NCI-H146 treated with DMSO at 0.1 percent for 48 hours (cell line): ENCODE measurements at regions not wholly inside any gene's neighbourhood (a gene's known extent, or its start where the extent isn't known, plus 50 kb on each side); places are given as distances from the start of the nearest gene placed in this dataset.
"Not testable (repeated sequence)": the region's sequence is repeated elsewhere in the genome, so short reads cannot be mapped to it uniquely, and the experiment has no call there.

ENCODE experiments used
- DNase-seq: peaks from one replicate; lab custom pipeline; 2025; ENCODE audit not compliant: unreplicated experiment; lab: John Stamatoyannopoulos, UW

DNA sequence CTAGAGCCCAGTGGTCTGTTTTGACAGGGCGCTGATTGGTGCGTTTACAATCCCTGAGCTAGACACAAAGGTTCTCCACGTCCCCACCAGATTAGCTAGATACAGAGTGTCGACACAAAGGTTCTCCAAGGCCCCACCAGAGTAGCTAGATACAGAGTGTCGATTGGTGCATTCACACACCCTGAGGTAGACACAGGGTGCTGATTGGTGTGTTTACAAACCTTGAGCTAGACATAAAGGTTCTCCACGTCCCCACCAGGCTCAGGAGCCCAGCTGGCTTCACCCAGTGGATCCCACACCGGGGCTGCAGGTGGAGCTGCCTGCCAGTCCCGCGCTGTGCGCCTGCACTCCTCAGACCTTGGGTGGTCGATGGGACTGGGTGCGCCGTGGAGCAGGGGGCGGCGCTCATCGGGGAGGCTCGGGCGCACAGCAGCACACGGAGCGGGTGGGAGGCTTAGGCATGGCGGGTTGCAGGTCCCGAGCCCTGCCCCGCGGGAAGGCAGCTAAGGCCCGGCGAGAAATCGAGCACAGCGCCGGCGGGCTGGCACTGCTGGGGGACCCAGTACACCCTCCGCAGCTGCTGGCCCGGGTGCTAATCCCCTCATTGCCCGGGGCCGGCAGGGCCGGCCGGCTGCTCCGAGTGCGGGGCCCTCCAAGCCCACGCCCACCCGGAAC lies 122.0 kb upstream of the ANKH start:
- DNase-seq = not testable (repeated sequence)

DNA sequence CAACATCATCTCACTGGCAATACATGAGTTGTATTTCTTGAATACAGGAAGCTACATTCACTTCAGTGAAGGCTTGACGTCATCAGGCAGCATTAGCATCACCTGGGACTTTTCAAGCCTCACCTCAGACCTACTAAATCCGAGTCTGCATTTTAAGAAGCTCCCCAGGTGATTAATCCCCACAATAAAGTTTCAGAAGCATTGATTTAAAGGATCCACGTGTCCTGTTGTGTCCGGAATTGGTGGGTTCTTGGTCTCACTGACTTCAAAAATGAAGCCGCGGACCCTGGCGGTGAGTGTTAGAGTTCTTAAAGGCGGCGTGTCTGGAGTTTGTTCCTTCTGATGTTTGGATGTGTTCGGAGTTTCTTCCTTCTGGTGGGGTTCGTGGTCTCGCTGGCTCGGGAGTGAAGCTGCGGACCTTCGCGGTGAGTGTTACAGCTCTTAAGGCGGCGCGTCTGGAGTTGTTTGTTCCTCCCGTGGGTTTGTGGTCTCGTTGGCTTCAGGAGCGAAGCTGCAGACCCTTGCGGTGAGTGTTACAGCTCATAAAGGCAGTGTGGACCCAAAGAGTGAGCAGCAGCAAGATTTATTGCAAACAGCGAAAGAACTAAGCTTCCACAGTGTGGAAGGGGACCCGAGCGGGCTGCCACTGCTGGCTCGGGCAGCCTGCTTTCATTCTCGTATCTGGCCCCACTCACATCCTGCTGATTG lies 121.3 kb upstream of the ANKH start:
- DNase-seq = not testable (repeated sequence)

DNA sequence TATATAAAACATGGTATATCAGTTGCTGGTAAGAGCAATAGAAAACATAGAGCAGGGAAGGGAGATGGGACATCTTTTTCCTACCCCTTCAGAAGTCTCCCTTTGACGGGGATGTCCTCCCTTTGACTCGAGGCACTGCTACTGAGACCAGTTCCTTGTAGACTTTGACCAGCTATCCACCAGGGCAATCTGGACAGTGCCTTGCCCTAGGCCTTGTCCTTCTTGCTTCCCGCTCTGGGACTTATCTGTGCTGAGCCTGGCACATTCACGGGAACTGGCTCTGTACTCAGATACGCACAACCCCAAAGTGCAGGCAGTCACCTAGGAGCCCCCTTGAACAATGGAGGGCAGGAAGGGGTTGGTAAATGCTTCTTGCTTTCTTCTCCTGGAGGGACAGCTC lies 116.6 kb upstream of the ANKH start:
- DNase-seq = no peak

GRCh38 chr5:14986413-14986812 lies 114.8 kb upstream of the ANKH start:
- no peak for DNase-seq

- no peak for DNase-seq
These were observed 112.3 kb upstream of the ANKH start for GRCh38 chr5:14983666-14984441.

- no peak for DNase-seq
These were observed 109.1 kb upstream of the ANKH start for GRCh38 chr5:14980698-14981097.

DNA sequence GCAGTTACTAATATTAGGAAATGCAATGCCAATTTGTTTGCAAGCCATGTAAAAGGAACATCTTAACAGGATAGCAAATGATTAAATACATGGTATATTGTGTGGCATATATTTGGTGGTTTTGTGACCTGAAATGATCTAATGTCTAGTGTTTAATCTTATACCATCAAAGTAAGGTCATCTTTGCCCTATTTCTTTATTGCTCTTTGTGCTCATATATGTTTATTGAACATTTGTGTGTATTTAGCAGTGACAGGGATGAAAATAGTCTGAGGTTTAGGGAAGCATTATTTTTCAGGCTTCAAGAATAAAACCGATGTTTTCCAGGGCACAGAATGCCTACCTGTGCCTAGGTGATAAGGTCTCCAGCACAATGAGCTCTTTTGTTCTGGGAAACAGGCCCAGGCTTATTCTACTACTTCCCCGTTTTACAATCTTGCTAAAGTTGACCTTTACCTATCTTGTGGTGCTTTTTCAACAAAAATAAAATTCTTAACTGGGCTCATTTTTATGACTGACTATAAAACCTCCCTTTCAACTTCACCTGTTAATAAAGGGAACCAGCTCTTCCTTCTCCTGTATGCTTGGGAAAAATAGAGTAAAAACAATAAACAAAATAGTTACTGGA lies 105.6 kb upstream of the ANKH start:
- DNase-seq = no peak

DNA sequence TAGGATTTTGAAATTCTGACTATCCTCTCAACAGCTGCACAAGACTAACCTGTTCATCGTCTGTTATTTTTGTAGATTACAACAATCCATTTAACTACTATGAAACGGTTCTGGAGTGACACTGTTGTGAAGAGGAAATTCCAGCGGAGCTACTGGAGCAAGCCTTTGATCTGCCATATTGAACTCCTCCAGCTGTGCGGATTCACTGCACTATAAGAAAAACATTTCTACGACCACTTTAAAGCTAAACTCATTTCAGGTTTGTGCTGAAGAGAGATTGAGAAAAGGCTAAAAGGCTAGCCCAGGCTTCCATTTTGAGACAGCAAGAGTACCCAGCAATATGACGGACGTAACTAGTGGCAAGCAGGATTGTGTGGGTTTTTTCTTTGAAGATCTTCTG lies 104.9 kb upstream of the ANKH start:
- no peak for DNase-seq

- DNase-seq = no peak
These were observed 100.3 kb upstream of the ANKH start for GRCh38 chr5:14971873-14972272.

DNA sequence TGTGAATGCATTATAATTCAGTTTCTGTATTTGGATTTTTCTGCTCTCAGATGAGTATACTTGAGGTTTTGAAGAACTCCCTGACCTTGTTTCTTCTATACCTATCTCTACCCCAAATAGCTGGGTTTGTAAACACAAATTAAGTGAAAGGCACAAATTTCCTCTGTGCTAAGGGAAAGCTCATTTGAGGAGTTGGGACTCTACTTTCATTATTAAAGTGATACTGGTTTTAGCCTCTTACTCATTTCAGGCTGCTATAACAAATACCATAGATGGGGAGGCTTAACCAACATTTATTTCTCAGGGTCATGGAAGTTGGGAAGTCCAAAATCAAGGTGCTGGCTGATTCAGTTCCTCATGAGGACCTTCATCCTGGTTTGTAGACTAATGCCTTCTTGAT lies 97.2 kb upstream of the ANKH start:
- no peak for DNase-seq

DNA sequence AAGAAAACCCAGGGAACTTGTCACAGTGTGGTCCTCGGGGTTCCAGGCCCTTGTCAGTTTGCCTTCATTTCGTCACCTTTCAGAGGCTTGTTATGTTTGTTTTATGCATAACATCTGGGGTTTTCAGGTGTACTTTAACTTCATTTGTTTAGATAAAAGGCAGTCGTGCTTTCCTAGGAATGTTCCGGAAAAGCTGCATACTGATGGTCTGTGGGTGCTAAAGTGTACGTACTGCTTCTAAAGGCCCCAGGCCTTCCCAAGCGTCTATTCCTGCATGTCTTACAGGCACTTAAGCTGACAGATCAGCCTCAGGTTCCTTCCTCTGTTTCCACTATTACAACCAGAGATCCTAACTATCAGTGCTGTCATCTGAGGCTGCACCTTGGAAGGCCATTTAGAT lies 95.6 kb upstream of the ANKH start:
- DNase-seq = no peak

- no peak for DNase-seq
These were observed 94.2 kb upstream of the ANKH start for GRCh38 chr5:14965815-14966214.

GRCh38 chr5:14962604-14963003 lies 91.0 kb upstream of the ANKH start:
- DNase-seq = no peak

DNA sequence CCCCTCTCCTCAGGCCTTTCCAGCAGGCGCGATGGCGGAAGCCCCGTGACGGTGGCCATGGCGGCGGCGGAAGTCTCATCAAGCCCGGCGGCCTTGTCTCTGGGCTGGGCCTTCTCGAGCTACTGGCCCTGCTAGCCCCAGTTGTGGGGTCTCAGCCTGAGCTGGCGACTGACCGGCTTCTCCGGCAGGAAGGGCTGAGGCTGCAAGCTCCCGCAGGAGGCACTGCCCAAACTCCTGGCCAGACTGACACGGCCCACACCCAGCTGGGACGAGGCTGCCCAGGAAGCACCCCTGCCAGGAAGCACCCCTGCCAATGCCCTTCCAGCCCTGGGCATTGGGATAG lies 88.5 kb upstream of the ANKH start:
- DNase-seq = no peak

- DNase-seq = no peak
These were observed 88.0 kb upstream of the ANKH start for GRCh38 chr5:14959399-14960119.

DNA sequence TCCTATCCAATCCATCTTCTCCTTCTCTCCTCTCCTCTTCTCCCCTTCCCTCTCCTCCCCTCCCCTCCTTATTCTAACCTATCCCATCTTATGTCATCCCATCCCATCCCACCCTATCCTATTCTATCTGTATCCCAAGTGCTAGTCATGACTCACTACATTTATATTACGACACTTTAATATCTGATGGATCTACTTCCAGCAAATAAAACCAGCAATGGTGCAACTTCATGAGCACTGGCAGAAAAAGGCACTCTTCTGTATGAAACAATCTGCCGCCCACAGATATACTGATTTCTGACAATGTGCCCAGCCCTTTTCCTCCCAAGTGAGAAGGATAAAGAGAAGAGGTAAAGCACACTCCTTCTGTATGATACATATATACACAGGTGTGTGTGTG lies 86.6 kb upstream of the ANKH start:
- no peak for DNase-seq

DNA sequence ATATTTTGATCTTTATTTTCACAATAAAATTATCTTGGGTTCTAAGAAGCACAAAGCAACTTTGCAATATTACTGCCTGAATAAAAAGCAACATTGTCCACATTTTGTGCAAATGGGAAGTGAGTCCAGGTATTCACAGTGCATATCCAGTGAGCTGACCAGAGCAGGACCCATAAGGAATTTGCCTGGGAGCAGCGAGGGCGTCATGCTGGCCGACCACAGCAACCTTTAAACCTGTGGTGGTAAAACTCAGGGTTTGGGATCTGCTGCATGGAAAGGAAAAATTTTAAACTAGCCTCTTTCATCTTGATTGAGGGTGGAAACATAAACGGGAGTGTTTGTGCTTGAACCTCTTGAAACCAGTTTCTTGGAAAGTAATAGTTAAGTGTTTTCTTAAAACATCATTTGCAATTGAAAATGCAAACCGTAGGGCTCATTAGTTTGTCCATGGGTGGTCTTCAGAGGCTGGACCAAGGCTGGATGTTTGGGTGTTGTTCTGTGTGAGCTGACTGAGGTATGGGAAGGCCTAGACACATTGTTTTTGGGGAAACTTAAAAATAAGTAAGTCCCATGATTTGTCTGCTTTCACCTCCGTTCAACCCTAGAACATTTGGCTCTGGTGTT lies 85.0 kb upstream of the ANKH start:
- no peak for DNase-seq

DNA sequence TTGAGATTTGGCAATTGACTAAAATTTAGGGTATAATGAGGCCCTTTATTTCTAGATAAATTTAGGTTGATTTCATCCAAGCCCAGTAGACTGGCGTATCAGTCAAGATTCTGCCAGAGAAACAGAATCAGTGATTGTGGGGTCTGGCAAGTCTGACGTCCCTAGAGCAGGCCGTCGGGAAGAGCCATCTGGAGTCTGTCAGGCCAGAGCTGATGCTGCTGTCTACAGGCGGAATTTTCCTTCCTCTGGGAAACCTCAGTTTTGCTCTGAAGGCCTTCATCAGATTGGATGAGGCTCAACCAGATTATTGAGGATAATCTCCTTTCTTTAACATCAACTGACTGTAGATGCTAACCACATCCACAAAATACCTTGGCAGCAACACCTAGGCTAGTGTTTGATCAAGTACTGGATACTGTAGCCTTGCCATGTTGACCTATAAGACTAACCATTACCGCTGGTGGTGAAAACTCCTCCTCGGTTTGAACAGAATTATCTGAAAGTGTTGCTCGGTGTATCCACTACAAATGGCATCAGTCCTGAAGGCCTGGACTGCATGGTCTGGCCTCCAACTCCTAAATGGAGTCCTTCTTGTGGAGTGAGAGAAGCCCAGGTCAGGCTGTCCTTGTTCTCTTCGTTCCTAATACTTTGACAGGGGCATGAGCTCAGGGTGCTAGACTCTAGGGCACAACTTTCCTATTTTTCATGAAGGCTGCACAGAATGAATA lies 83.2 kb upstream of the ANKH start:
- DNase-seq = no peak

- no peak for DNase-seq
These were observed 82.6 kb upstream of the ANKH start for GRCh38 chr5:14954216-14954615.

GRCh38 chr5:14953075-14953607 lies 81.6 kb upstream of the ANKH start:
- no peak for DNase-seq
